ENCODE measurements at regions not wholly inside any gene's neighbourhood (a gene's known extent, or its start where the extent isn't known, plus 50 kb on each side); places are given as distances from the start of the nearest gene placed in this dataset.
"Not testable (repeated sequence)": the region's sequence is repeated elsewhere in the genome, so short reads cannot be mapped to it uniquely, and the experiment has no call there.

DNA sequence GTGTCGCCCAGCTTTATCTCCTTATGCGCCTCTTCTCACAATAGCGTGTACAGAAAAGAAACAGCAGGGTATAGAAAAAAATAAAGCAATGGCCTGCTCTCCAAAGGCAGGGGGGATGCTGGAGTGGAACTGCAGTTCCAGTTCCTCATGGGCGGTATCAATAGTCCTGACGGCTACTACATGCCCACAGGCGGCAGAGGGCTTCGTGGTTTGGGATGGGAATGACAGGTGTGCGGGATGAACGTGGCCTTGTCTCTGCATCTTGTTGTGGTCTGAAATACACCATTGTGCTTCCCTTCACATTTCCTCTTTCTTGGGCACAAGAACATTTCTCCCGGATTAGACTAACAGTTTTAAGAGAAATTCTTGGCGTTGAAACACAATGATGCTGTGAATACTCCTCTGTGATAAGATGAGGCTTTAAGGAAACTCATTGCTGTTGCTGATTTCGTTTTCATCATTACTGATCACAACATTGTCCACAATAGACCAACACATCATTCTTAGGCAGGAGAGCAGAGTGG, 124.1 kb upstream of the IGFBP7 start:
- no peak for DNase-seq (ENCODE audit: low read depth)

DNA sequence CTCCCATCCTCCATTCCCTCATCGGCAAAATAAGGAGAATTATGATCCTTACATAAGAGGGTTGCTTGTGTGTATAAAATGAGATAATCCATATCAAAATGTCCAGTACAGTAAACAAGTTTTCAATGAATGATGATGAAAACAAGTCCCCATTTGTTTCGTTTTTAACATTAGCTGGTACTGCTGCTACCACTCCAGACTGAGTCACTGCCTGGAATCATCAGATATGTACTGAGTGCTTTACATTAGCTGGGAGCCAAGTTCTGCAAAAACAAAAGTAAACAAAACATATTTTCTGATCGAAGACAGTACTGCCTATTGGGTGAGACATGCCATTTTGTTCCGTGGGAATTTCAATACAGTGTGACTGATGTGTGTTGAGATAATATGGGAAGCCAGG, 123.2 kb upstream of the IGFBP7 start:
- no peak for DNase-seq (ENCODE audit: low read depth)

DNA sequence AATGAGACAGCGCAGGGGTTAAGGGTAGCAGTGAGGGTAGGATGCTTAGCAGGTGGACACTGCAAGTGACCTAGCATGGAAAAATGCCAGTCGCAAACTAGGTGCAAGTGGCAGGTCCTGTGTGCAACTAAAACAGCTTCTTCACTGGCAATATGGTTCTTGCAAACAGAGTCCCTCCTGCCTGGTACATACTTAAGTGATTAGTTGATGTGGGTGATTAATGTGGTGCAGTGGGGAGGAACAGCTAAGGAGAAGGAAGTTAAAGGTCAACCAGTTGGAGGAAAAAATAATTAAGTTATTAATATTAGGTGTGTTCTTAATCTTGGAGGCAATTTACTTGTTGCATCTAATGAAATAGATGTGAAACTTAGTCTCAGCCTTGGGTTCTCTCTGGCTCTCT, 121.6 kb upstream of the IGFBP7 start:
- no peak for DNase-seq (ENCODE audit: low read depth)

DNA sequence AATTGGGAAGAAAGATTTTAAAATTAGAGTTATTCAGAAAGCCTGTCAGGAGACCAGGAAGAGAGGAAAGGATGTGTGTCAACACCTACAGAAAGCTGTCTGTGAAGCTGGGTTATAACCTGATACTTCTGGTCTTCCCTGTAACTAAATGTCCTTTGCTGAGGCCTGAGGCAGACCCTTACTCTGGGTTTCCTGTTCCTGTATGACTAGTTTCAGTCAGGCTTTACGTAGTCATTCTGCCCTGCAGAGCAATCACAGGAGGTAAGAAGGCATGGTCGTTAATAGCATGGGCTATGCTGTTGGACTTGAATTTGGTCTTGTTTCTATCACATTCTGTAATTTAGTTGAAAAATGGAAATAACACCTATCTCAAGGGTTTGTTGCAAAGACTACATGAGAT, 110.5 kb upstream of the IGFBP7 start:
- no peak for DNase-seq (ENCODE audit: low read depth)

DNA sequence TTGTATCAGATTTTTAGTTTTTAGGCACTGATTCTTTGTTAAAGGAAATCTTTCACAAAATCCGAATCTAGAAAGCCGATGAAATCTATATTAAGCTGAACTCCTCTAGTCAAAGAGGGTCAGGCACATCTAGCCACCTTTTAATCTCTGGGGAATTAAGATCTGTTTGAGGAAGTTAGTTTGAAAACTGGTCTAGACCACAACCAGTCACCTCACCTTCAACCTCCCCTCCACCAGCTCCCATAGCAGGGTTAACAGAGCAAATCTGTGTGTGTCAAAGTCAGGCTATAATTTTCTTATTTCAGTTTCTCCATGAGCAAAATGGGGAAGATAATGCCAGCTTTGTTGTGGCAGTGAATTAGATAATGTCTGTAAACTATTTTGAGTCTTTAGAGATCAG, 110.0 kb upstream of the IGFBP7 start:
- no peak for DNase-seq (ENCODE audit: low read depth)

DNA sequence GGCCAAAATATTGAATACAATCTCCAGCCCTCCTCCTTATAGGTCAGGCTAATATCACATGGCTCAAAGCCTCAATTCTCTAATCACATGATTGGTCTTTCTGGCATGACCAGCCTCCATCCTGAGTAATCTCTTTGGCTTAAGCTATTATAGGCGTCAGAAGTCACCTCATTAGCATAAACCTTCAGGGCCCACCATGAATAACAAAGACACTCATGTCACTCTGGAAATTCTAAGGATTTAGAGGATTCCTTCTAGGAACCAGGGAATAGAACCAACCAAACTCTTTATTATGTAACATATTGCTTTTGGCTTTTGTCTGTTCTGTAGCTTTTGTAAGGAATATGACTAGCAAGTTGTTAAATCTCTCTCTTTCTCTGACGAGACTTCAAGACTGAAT, 109.2 kb upstream of the IGFBP7 start:
- DNase-seq (ENCODE audit: low read depth), result no peak

DNA sequence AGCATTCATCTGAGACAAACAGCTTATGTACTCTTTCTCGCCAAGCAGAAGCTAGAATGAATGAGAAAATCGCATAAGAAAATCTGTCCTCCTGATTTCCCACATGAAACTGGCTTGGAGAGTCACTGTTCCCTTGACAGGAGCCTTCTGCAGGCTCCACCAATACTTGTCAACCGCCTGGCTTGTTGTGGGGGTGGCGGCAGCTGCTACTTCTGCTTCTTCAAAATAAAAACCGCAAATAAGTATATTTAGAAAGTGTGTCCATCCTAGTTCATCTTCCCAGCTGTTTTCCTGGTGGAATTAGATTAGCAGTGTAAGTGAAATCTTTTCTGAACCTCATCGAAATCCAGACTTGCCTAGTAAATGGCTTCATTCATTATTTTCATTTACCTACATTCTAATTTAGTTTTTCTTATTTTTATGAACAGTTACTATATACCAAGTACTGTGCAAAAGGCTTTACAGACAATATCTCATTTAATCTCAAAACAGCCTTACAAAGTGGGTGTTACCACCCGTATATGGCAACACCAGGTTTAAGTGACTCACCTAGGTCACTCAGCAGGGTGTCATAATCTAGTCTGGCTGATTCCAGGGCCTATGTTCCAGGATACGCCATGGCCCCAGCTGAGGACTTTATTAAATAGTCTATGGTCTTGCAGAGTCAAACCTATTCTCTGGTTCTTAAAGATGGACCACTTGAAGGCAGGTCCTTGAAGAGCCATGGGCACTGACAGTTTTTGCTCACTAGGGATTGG, 104.6 kb upstream of the IGFBP7 start:
- DNase-seq (ENCODE audit: low read depth), result no peak

DNA sequence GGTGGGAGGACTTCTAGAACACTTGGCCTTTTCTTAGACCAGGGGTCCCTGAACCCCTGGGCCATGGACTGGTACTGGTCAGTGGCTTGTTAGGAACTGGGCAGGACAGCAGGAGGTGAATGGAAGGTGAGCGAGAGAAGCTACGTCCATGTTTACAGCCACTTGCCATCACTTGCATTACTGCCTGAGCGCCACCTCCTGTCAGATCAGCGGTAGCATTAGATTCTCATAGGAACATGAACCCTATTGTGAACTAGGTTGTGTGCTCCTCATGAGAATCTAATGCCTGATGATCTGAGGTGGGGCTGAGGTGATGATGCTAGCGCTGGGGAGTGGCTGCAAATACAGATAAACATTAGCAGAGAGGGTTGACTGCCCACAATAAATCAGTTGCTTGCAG, 100.9 kb upstream of the IGFBP7 start:
- no peak for DNase-seq (ENCODE audit: low read depth)

DNA sequence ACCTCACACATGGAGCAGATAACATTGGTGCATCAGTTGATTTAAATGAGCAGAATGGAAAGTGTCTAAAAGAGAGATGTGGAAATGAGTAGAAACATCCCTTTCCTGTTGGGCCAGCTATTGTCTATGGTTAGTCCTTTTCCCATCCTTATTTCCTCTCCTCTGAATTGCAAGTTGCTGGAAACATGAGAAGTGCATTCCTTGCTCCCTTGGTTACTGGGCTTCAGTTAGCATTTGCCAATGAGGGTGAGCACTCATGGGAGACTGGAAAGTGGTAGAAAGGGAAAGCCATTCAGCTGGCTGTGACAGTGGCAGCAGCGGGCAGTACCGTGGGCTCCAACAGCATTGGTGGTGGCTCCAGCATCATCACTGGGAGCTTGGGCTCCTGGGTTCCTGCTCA, 96.0 kb upstream of the IGFBP7 start:
- no peak for DNase-seq (ENCODE audit: low read depth)

DNA sequence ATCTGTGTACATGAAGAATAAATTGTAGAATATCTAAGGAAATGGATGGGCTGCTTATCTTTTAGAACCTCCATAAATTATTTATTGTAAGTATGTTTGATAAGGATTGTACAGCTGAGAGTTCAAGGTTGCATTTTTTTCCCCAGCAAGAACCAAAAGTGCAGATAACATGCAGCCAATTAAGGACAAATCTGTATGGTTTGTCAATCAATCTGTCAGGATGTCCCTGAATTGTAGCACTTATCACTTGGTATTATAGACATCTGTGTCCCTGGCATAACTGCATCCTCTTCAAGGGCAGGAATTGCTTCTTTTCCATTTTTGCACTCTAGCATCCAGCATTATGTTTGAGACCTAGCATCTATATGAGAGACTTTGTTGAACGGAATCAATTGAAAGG, 95.4 kb upstream of the IGFBP7 start:
- no peak for DNase-seq (ENCODE audit: low read depth)

DNA sequence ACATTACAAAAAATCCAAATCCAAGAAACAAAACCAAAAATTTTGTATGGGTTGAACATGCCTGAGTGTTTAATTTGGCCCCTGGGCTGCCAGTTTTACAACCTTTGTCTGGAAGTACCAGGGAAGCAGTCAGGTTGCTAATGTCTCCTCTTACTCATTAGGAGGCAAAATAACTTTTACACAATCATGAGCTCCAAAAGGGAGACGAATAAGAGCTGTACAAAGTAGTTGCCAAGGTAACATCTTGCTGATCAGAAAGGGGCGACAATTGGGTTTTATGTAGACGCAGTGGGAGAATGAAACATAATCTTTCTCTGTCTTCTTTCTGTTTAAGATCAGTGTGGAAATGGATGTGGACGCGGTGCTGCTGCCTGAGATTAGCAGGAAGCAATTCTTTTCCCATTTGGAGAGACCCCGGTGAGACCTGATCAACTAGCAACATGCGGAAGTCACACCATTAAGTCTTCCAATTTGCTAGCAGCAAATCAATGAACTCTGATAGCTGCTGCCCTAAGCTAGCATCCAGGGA, 90.7 kb upstream of the IGFBP7 start:
- DNase-seq (ENCODE audit: low read depth), result no peak

DNA sequence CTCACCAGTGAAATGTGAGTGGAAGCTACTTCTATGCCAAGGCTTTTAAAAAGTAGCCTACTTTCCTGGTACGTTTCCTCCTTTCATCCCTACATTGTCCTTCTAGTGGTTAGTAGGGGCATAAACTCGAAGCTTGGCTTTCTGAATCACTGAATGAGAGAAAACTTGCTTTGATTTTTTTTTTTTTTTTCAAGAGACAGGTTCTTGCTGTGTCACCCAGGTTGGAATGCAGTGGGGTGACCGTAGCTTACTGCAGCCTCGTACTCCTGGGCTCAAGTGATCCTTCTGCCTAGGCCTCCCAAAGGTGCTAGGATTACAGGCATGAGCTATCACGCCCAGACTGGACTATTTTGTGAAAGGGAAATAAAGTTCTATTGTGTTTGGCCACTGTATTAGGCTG, 89.1 kb upstream of the IGFBP7 start:
- DNase-seq (ENCODE audit: low read depth), result no peak

DNA sequence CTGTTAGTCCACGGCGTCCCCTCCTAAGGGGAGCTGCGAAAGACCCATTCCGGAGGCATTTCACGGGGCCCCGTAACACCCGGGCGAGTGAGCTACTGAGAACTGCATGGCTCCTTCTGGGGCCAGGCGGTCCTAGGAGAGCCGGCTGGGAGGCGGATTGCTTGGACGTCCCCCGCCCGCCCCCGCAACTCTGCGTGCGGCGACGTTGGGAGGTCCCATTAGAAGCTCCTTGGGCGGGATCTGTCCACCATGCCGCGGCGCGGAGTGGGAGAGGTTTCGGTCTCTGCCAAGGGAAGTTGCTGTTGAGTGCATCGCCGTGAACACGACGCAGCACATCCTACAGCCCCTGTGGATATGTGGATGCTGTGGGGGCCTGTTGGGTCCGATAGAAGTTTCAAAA, 85.4 kb upstream of the IGFBP7 start:
- no peak for DNase-seq (ENCODE audit: low read depth)

DNA sequence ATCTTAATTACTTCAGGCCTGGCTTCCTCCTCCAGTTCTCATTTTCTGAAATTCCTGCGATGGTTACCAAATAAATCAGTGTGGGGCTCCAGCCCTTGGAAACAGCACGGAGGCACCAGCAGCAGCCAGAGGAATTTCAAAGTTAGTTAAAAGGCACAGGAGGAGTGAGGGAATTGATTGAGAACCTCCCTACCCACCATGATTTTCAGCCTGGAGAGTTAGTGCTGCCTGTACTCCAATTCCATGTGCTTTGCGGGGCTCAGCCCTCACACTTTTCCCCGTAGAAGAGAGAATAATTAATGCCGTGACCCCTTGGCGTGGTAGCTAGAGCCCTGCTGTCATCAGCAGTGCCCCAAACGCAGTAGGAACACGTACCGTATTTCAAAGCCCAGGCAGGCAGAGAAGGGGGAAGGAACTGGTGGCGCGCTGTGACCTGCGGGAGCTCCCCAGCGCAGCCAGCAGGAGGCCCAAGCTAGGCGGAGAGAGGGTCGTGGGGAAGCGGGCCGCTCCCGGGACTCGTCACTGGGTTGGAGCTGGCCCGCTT, 84.0 kb upstream of the IGFBP7 start:
- no peak for DNase-seq (ENCODE audit: low read depth)

DNA sequence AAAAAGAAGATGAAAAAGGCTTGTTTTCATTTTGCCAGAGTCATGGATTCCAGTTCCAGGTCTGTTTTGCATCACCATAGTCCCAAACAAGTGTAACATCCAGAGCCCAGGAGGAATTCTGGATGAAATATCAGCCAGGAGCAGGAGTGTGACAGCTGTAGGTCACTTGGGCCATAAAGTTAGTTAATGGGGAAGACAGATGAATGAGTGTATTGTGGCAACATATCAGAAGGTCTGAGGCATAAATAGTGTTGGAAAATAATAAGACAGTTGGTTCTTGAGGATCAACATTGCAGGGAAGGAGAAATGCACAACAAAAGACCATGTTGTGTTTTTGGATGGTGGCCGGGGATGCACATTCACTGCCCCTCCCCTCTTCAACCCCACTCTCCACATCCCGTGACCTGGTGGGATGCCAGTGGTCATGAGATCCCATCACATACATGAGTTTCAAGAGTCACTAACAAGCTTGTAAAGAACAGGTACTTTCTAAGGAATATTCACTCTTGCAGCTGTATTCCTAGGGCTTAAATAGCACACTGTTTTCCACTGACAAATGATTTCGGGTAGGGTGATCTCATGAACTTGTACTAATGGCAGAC, 83.1 kb upstream of the IGFBP7 start:
- DNase-seq (ENCODE audit: low read depth), result no peak

DNA sequence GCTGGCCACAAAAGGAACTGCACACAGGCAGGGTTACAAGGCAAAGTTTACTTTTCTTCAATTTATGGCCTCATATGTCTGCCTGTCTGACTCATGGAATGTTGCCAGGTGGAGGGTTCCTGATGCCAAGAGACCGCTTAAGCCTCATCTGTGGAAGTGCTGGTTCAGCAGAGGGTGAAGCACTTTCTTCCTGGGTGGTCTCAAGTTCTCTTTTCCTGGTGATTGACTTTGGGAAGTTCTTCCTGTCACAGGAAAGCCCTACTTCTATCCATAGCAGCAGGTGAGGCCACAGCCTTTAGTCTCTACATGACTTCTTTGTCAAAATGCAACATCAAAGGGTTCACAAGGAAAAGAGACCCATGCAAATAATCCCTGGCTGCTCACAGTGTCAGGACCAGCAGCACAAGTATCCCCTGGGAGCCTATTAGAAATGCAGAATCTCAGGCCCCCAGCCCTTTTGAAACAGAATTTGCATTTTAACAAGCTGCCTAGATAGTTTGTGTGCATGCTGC, 81.4 kb upstream of the IGFBP7 start:
- DNase-seq (ENCODE audit: low read depth), result no peak

DNA sequence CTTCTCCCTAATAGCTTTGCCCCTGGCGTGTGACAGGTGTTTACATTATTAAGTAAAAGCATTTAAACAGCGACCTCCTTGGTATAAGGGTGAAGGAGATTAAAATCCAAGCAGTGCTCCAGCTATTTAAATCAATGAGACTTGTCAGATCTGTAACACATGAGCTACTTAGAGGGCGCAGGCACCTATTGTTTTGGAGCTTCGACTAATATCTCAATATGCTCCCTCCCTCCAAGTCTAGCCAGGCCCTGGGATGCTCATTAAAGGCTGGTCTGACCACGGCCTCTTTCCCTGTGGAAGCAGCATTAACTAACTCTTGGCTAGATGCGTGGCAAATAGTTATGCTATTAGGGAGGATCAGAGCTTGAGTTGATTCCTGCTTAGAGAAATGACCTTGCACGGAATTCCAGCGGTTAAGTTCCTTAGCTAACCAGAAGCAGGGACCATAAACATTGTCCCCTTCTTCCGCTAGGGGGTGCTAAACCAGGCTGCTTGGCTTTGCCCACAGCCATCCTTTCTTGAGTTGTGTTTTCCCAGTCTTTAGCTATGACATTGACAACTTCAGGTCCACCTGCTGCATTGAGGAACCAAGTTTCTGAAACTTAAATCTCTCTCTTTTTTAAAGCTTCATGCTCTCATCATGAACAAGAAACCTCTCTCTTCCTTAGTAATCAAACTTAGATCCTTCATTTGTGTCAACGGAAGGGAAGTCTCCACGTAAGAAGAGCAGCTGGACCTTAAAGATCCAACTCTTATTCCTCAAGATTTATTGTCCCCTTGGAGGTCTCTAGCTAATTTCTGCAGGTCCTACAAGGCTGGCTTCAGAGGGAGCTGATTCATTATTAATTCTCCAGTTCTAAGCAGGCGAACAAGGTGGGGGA, 80.7 kb upstream of the IGFBP7 start:
- no peak for DNase-seq (ENCODE audit: low read depth)

DNA sequence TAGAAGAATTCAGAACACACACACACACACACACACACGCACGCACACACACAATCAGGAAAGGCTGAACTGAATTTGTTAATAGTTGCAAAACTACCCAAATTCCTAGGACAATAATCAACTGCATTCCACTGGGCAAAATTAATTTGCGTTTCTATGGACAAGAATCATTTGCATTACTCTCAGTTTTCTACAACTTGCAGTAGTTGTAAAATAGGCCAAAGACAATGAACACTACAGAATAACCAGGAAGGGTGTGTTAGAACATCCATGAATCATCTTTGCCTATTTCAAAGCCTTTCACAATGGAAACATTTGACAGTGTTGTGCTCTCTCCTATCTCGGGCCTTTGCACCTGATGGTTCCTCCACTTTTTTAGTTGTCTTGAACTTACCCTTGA, 77.1 kb upstream of the IGFBP7 start:
- no peak for DNase-seq (ENCODE audit: low read depth)

DNA sequence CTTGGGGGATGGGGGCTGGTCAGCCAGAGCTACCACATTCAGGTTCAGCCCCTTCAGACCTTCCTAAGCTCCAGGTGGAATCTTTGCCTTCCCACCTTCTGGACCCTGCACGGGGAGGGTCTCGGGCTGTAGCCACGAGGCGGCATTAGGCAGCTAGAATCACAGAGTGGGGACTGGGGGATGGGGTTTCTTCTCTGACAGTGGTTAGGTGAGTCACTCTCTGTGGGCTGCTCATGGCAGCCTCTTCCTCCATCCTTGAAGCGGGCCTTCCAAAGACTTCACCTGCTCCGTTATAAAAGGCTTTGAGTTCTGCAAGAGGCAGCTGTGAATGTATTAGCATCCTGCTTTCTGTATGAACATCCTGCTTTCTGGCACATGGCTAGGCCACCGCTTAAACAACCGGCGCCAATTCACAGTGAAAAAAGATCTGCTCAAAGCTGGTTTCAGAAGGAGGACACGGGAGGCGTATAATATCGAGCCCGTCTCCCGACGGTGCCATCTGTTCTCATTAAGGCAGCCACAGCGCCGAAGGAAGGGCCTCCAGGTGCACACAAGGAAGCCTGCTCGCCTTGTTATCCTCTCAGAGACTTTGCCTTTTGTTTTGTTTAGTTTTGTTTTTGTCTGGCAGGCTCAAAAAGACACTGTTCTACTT, 74.3 kb upstream of the IGFBP7 start:
- no peak for DNase-seq (ENCODE audit: low read depth)

DNA sequence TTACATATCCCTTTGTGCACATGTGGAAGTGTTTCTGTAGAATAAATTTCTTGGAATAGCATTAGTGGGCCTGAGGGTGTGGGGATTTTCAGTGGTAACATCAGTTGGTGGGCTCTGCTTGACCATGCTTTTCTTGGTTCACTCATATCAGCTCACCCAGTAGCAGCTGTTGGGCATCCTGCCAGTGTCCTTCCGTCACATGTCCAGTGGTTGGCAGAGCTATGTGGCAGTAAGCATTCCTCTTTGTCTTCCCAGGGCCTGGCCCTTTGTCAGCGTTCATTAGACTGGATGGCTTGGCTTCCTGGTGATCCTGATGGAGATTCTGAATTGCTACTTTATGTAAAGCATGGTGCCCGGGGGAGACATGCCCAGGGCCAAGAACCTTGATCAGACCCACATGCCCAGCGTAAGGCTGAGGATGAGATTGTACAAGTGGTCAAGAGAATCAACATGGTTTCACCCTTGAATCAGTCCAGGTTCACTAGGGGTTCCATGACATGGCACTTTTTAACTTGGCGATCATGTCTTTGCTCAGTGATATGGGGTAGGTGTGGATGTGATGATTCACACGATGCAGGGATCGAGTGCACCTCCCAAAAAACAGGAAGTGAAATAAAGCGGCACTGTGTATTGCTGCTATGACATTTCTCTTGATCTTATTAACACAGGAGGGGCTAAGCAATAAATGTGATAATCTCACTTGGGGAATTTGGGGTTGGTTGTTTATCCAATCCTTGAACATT, 72.1 kb upstream of the IGFBP7 start:
- no peak for DNase-seq (ENCODE audit: low read depth)

DNA sequence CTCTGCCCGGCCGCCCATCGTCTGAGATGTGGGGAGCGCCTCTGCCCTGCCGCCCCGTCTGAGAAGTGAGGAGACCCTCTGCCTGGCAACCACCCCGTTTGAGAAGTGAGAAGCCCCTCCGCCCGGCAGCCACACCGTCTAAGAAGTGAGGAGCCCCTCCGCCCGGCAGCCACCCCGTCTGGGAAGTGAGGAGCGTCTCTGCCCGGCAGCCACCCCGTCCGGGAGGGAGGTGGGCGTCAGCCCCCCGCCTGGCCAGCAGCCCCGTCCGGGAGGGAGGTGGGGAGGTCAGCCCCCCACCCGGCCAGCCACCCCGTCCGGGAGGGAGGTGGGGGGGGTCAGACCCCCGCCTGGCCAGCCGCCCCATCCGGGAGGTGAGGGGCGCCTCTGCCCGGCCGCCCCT, 63.0 kb upstream of the IGFBP7 start:
- not testable (repeated sequence) for DNase-seq (ENCODE audit: low read depth)
